HepG2 (cell line): ENCODE measurements at regions not wholly inside any gene's neighbourhood (a gene's known extent, or its start where the extent isn't known, plus 50 kb on each side); places are given as distances from the start of the nearest gene placed in this dataset.

Experiments used
- ARID5B ChIP-seq: IDR thresholded peaks from 2 replicates; pipeline ENCODE4 v1.4.0; 2020; ENCODE audit warnings: mild to moderate bottlenecking, missing genetic modification reagents
- FOXJ3 ChIP-seq: sonication (generic); formaldehyde crosslinking; IDR thresholded peaks from 2 replicates; pipeline ENCODE4 v1.4.0; 2020; ENCODE audit warnings: missing genetic modification reagents, mild to moderate bottlenecking, borderline replicate concordance
- ISL2 ChIP-seq: sonication (generic); formaldehyde crosslinking; IDR thresholded peaks from 2 replicates; pipeline ENCODE4 v1.5.0; 2020; ENCODE audit warnings: missing genetic modification reagents
- KDM5B ChIP-seq: sonication (generic); formaldehyde crosslinking; IDR thresholded peaks from 2 replicates; pipeline ENCODE4 v1.4.0; 2020; ENCODE audit warnings: missing genetic modification reagents, mild to moderate bottlenecking, borderline replicate concordance
- KMT2A ChIP-seq: sonication (generic); formaldehyde crosslinking; IDR thresholded peaks from 2 replicates; pipeline ENCODE4 v1.4.0; 2020; ENCODE audit warnings: missing genetic modification reagents
- MYC ChIP-seq: sonication (generic); formaldehyde crosslinking; IDR thresholded peaks from 2 replicates; pipeline ENCODE4 v1.9.0; 2021; ENCODE audit warnings: missing genetic modification reagents, borderline replicate concordance
- NR2F6 ChIP-seq, 2 experiments: IDR thresholded peaks; 2 replicates each; pipeline ENCODE4 v1.6.1; 2016; ENCODE audit warnings: antibody characterized with exemption in 1 of 2, mild to moderate bottlenecking in 1 of 2
- NRL ChIP-seq: sonication (generic); formaldehyde crosslinking; IDR thresholded peaks from 2 replicates; pipeline ENCODE4 v1.5.0; 2020; ENCODE audit warnings: missing genetic modification reagents, mild to moderate bottlenecking, moderate library complexity, borderline replicate concordance
- PATZ1 ChIP-seq: sonication (generic); formaldehyde crosslinking; IDR thresholded peaks from 2 replicates; pipeline ENCODE4 v1.4.0; 2020; ENCODE audit warnings: missing genetic modification reagents
- SAP130 ChIP-seq: IDR thresholded peaks from 2 replicates; pipeline ENCODE4 v1.6.1; 2016; ENCODE audit warnings: low read depth
- SP4 ChIP-seq: sonication (generic); formaldehyde crosslinking; IDR thresholded peaks from 2 replicates; pipeline ENCODE4 v1.8.1; 2023; ENCODE audit warnings: mild to moderate bottlenecking, missing genetic modification reagents
- SRSF4 ChIP-seq: fragments of 200-400 bp; formaldehyde crosslinking; IDR thresholded peaks from one replicate; pipeline ENCODE4 v1.6.1; 2018; ENCODE audit warnings: mild to moderate bottlenecking, low read depth, low read length, moderate library complexity; ENCODE audit not compliant: poor library complexity, severe bottlenecking
- SYNCRIP ChIP-seq: fragments of 200-400 bp; formaldehyde crosslinking; IDR thresholded peaks from 2 replicates; pipeline ENCODE4 v1.6.1; 2018; ENCODE audit warnings: mild to moderate bottlenecking, low read depth, low read length; ENCODE audit not compliant: insufficient read depth
- ZNF124 ChIP-seq: sonication (generic); formaldehyde crosslinking; IDR thresholded peaks from 2 replicates; pipeline ENCODE4 v1.4.0; 2020; ENCODE audit warnings: missing genetic modification reagents
- ZNF430 ChIP-seq: sonication (generic); formaldehyde crosslinking; IDR thresholded peaks from 2 replicates; pipeline ENCODE4 v1.9.0; 2021; ENCODE audit warnings: mild to moderate bottlenecking, missing genetic modification reagents
- ZNF432 ChIP-seq: sonication (generic); formaldehyde crosslinking; IDR thresholded peaks from 2 replicates; pipeline ENCODE4 v1.5.0; 2020; ENCODE audit warnings: missing genetic modification reagents, mild to moderate bottlenecking, borderline replicate concordance
- ZNF44 ChIP-seq: sonication (generic); formaldehyde crosslinking; IDR thresholded peaks from 2 replicates; pipeline ENCODE4 v1.5.1; 2020; ENCODE audit warnings: mild to moderate bottlenecking, missing genetic modification reagents
- ZNF687 ChIP-seq: sonication (generic); formaldehyde crosslinking; IDR thresholded peaks from 2 replicates; pipeline ENCODE4 v1.5.1; 2020; ENCODE audit warnings: mild to moderate bottlenecking, missing genetic modification reagents, moderate library complexity

- TF ChIP-seq MYC (CRISPR knock-in tag) (peak; percentile 76), FOXJ3 (CRISPR knock-in tag) (no peak), SAP130 (CRISPR knock-in tag) (peak; percentile 69), ZNF430 (0 out of 2 replicates have a peak, but pooled peaks have one; percentile 54), PATZ1 (CRISPR knock-in tag) (peak; percentile 96), ZNF44 (CRISPR knock-in tag) (no peak; the same call in 1 of the 2 replicates), NR2F6 (IDR thresholded peaks at IDR 0.05) (no peak), NR2F6 (CRISPR knock-in tag; IDR thresholded peaks at IDR 0.05) (0 out of 2 replicates have a peak, but pooled peaks have one; percentile 16), SYNCRIP (no peak), SP4 (no peak), ZNF687 (CRISPR knock-in tag) (peak; percentile 91), ARID5B (CRISPR knock-in tag) (peak; percentile 79), ISL2 (CRISPR knock-in tag) (no peak; the same call in 1 of the 2 replicates), ZNF432 (no peak), ZNF124 (CRISPR knock-in tag) (no peak), KMT2A (peak; percentile 60; the same call in 1 of the 2 replicates), SRSF4 (no peak), NRL (no peak), KDM5B (CRISPR knock-in tag) (no peak)
Measured at GRCh38 chr17:72501404-72502370, 380.9 kb downstream of the SOX9 start (continued).
